ENCODE measurements at regions not wholly inside any gene's neighbourhood (a gene's known extent, or its start where the extent isn't known, plus 50 kb on each side); places are given as distances from the start of the nearest gene placed in this dataset.

- TF ChIP-seq ZBTB20 (tag by site-specific recombination; IDR thresholded peaks at IDR 0.05) (no peak), ZNF169 (tag by site-specific recombination; IDR thresholded peaks at IDR 0.05) (no peak), CTCF (tag by site-specific recombination; IDR thresholded peaks at IDR 0.05) (no peak), ZBTB6 (tag by site-specific recombination; IDR thresholded peaks at IDR 0.05) (no peak), ZBTB10 (tag by site-specific recombination; IDR thresholded peaks at IDR 0.05) (no peak), ZNF530 (tag by site-specific recombination; IDR thresholded peaks at IDR 0.05; ENCODE audit: low read depth) (no peak), TSHZ1 (tag by site-specific recombination; IDR thresholded peaks at IDR 0.05; ENCODE audit: borderline replicate concordance) (no peak), ZNF184 (tag by site-specific recombination; IDR thresholded peaks at IDR 0.05) (no peak), KLF8 (tag by site-specific recombination; IDR thresholded peaks at IDR 0.05) (no peak), ZNF416 (tag by site-specific recombination; IDR thresholded peaks at IDR 0.05) (no peak), GLIS2 (tag by site-specific recombination; IDR thresholded peaks at IDR 0.05) (no peak), ZNF768 (tag by site-specific recombination; IDR thresholded peaks at IDR 0.05) (no peak)
- TF ChIP-seq, protein P1, sequence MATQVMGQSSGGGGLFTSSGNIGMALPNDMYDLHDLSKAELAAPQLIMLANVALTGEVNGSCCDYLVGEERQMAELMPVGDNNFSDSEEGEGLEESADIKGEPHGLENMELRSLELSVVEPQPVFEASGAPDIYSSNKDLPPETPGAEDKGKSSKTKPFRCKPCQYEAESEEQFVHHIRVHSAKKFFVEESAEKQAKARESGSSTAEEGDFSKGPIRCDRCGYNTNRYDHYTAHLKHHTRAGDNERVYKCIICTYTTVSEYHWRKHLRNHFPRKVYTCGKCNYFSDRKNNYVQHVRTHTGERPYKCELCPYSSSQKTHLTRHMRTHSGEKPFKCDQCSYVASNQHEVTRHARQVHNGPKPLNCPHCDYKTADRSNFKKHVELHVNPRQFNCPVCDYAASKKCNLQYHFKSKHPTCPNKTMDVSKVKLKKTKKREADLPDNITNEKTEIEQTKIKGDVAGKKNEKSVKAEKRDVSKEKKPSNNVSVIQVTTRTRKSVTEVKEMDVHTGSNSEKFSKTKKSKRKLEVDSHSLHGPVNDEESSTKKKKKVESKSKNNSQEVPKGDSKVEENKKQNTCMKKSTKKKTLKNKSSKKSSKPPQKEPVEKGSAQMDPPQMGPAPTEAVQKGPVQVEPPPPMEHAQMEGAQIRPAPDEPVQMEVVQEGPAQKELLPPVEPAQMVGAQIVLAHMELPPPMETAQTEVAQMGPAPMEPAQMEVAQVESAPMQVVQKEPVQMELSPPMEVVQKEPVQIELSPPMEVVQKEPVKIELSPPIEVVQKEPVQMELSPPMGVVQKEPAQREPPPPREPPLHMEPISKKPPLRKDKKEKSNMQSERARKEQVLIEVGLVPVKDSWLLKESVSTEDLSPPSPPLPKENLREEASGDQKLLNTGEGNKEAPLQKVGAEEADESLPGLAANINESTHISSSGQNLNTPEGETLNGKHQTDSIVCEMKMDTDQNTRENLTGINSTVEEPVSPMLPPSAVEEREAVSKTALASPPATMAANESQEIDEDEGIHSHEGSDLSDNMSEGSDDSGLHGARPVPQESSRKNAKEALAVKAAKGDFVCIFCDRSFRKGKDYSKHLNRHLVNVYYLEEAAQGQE (tag by site-specific recombination; IDR thresholded peaks at IDR 0.05), result no peak
- TF ChIP-seq, protein P2, sequence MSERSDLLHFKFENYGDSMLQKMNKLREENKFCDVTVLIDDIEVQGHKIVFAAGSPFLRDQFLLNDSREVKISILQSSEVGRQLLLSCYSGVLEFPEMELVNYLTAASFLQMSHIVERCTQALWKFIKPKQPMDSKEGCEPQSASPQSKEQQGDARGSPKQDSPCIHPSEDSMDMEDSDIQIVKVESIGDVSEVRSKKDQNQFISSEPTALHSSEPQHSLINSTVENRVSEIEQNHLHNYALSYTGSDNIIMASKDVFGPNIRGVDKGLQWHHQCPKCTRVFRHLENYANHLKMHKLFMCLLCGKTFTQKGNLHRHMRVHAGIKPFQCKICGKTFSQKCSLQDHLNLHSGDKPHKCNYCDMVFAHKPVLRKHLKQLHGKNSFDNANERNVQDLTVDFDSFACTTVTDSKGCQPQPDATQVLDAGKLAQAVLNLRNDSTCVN (tag by site-specific recombination; optimal IDR thresholded peaks at IDR 0.05), result no peak
Measured at GRCh38 chr2:120589771-120590608, 145.7 kb upstream of the GLI2 start.
